Heart right ventricle (tissue), 16 donors: ENCODE measurements at regions not wholly inside any gene's neighbourhood (a gene's known extent, or its start where the extent isn't known, plus 50 kb on each side); places are given as distances from the start of the nearest gene placed in this dataset.

Source experiments
- ATAC-seq, 8 donors: fragments of 200-7000 bp; cut with Tn5 transposase; one replicate each; pipeline ENCODE4 v1.9.1; 2020; ENCODE audit warnings: mild to moderate bottlenecking in 8 of 8, moderate library complexity in 8 of 8, moderate number of reproducible peaks in 1 of 8
- DNase-seq, 2 donors: peaks; one replicate each; pipeline ENCODE4 v3.0.0-alpha.2; 2020
- H3K27ac ChIP-seq, 10 donors: fragments of 200-600 bp; sonication (generic) in 2 of 10; one replicate each; pipeline versions ENCODE4 v1.5.0 to v1.8.0; 2020 to 2022; ENCODE audit warnings: mild to moderate bottlenecking in 3 of 10
- H3K27me3 ChIP-seq, 7 donors: fragments of 200-600 bp; one replicate each; pipeline ENCODE4 v1.8.0; 2021 to 2022; ENCODE audit warnings: mild to moderate bottlenecking in 2 of 7
- H3K36me3 ChIP-seq, 9 donors: fragments of 200-600 bp; sonication (generic) in 1 of 9; one replicate each; pipeline versions ENCODE4 v1.5.0 to v1.8.0; 2020 to 2022; ENCODE audit warnings: mild to moderate bottlenecking in 2 of 9
- H3K4me1 ChIP-seq, 9 donors: fragments of 200-600 bp; sonication (generic) in 1 of 9; one replicate each; pipeline versions ENCODE4 v1.5.0 to v1.8.0; 2020 to 2022; ENCODE audit warnings: mild to moderate bottlenecking in 4 of 9
- H3K4me3 ChIP-seq, 10 donors: fragments of 200-600 bp; sonication (generic) in 2 of 10; one replicate each; pipeline versions ENCODE4 v1.5.0 to v1.8.0; 2020 to 2022; ENCODE audit warnings: mild to moderate bottlenecking in 7 of 10, moderate library complexity in 2 of 10
- H3K9me3 ChIP-seq, 11 donors: fragments of 200-600 bp in 10 of 11; sonication (generic) in 2 of 11; one replicate each; pipeline versions ENCODE4 v1.5.0 to v1.8.0; 2013 to 2022; ENCODE audit warnings: mild to moderate bottlenecking in 2 of 11, control low read depth in 1 of 11, moderate library complexity in 1 of 11
- CTCF ChIP-seq, 9 donors: fragments of 200-600 bp; sonication (generic) in 2 of 9; IDR thresholded peaks; one replicate each; pipeline versions ENCODE4 v1.5.0 to v1.8.0; 2021 to 2022; ENCODE audit warnings: antibody characterized with exemption in 9 of 9, mild to moderate bottlenecking in 5 of 9, moderate library complexity in 1 of 9
- WGBS, 2 donors: extraction: QIAGEN DNeasy Blood & Tissue Kit; methylation state at CpG; one replicate each; pipeline ENCODE4 v1.1.7; 2013; ENCODE audit warnings: inconsistent platforms in 1 of 2; 5-methylcytosine and 5-hydroxymethylcytosine counted together
- intact Hi-C, 10 donors: fragments of 100-400 bp; cut with DNase I; formaldehyde crosslinking; loops; one replicate each; pipeline versions ENCODE4 v1.11.1 to v1.14.2; 2022
- donor health status: Arrhythmogenic right ventricular cardiomyopathy.
- donor health status: ischemic (EF 13 %, LVEDD 7.1; RV severe dilation, severe dysfunction).
- donor health status: healthy with polysubstance abuse.
- donor health status: DM: no; HTN: yes; CAD: no.
- donor health status: DM: no; HTN: no; CAD: no.
- donor health status: ischemic (EF 25% LVEDD 6.9; RV normal size, moderate dysfunction).
- donor health status: ischemic (EF 25% LVEDD 5.7; RV mildly dilated, moderate dysfunction).
- donor health status: healthy.
- donor health status: DM: yes; HTN: yes; CAD: no.
- donor health status: Ischemic cardiomyopathy.
- donor health status: ischemic (EF 35%, LVEDD 5.7; RV mildly dilated, moderate dysfunction).
- donor health status: nonischemic (EF 11% LVEDD 7.7; RV severe dilation, severe dysfunction).
- donor health status: DM: yes; HTN: yes; CAD: no.
- donor health status: PGD.
- donor health status: ischemic (EF 29% LVEDD 5.4; RV normal size, mild dysfunction).
- donor health status: nonischemic (EF 23%, LVEDD 6.1; RV moderate dilation, normal function).

DNA sequence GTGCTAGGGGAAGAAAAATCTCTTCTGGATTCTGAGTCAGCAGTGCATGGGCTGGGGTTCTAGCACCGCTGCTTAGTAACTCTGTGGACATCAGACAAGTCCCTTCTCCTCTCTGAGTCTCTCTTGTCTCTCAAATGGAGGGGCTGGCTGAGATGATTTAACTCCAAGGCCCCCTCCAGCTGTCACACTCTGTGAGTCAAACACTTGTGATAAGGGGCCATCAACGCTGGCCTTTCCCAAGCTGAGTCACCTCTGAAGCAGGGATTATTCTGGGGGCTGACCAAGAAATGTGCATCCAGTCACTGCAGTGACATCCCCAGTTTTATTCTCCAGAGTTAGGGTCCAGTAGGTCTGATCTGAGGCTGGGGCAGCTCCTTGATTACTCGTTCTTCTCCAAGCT lies 110.4 kb upstream of the ZNF462 start:
- Histone ChIP-seq H3K27me3 (no peaks in the 10 kb centered on the region), H3K9me3 (no peaks in the 10 kb centered on the region), H3K36me3 (no peaks in the 10 kb centered on the region), H3K27ac (no peak overlapping the region), H3K4me3 (no peak overlapping the region), H3K4me1 (peaks cover 0 to 10% (median 4%) of the 10 kb centered on the region in 9 donors)
- WGBS, 2 donors: 62 to 66% methylated on average over 3 of the region's 3 CpGs
- no peak for TF ChIP-seq CTCF (IDR thresholded peaks at IDR 0.05)
- intact Hi-C loops: no loop called here
- ATAC-seq (peak in 3 of 8 donors; percentile 65 to 79 (median 77)), DNase-seq (no peak)

DNA sequence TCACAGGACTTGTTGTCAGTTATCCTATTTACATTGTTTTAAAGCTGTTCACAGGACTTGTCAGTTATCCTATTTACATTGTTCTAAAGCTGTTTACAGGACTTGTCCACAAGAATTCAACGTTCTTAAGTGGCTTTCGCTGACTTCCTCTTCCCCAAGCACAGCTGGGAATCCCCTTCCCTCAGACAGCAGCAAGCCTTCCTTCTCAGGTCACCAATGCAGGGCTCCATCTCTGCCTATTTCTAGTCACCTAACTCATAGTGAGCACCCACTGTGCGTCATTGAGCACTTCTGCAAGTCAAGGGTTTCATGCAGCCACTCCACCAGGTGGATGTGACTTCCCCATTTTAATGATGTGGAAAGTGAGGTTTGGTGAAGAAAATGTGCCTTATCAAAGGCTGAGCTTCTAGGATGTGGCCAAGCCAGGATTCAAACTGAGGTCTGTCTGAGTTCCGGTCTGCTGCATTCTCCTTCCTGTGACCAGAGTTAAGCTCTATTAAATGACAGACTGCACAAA lies 109.8 kb upstream of the ZNF462 start:
- no peaks in the 10 kb centered on the region for H3K27me3 ChIP-seq
- no peak overlapping the region for H3K4me3 ChIP-seq
- H3K27ac ChIP-seq: no peak overlapping the region
- H3K9me3 ChIP-seq: no peaks in the 10 kb centered on the region
- intact Hi-C loops: no loop called here
- no peak for ATAC-seq
- H3K4me1 ChIP-seq: peaks cover 0 to 10% (median 4%) of the 10 kb centered on the region in 9 donors
- H3K36me3 ChIP-seq: no peaks in the 10 kb centered on the region
- 49 to 57% methylated on average over 4 of the region's 4 CpGs for WGBS, 2 donors
- no peak for DNase-seq
- no peak for TF ChIP-seq CTCF (IDR thresholded peaks at IDR 0.05)

GRCh38 chr9:106755736-106756135 lies 107.2 kb upstream of the ZNF462 start:
- ATAC-seq (peak in 5 of 8 donors; percentile 46 to 74 (median 58)), DNase-seq (no peak)
- peak overlapping the region in 5 of 10 donors; percentile 27 to 45 (median 38) for H3K27ac ChIP-seq
- H3K4me3 ChIP-seq: no peak overlapping the region
- peaks cover 0 to 10% (median 4%) of the 10 kb centered on the region in 9 donors for H3K4me1 ChIP-seq
- intact Hi-C loops: no loop called here
- H3K9me3 ChIP-seq: no peaks in the 10 kb centered on the region
- H3K27me3 ChIP-seq: no peaks in the 10 kb centered on the region
- no peak for TF ChIP-seq CTCF (IDR thresholded peaks at IDR 0.05)
- 45 to 46% methylated on average over 7 of the region's 7 CpGs for WGBS, 2 donors
- no peaks in the 10 kb centered on the region for H3K36me3 ChIP-seq

- H3K4me3 ChIP-seq: no peak overlapping the region
- H3K36me3 ChIP-seq: no peaks in the 10 kb centered on the region
- no peaks in the 10 kb centered on the region for H3K27me3 ChIP-seq
- ATAC-seq (no peak), DNase-seq (no peak)
- H3K27ac ChIP-seq: no peak overlapping the region
- H3K9me3 ChIP-seq: no peaks in the 10 kb centered on the region
- intact Hi-C loops: no loop called here
- no peak for TF ChIP-seq CTCF (IDR thresholded peaks at IDR 0.05)
- H3K4me1 ChIP-seq: peaks cover 0 to 10% (median 4%) of the 10 kb centered on the region in 9 donors
- WGBS, 2 donors: 58 to 72% methylated on average over 2 of the region's 2 CpGs
Measured at GRCh38 chr9:106757514-106757913, 105.5 kb upstream of the ZNF462 start.
